ENCODE measurements at regions not wholly inside any gene's neighbourhood (a gene's known extent, or its start where the extent isn't known, plus 50 kb on each side); places are given as distances from the start of the nearest gene placed in this dataset.

GRCh38 chr6:170153436-170154319, 137.2 kb downstream of the DLL1 start:
- H3K4me2 ChIP-seq (ENCODE audit: low read length, poor library complexity, severe bottlenecking): no peak overlapping the region
- no peak overlapping the region for H3K27ac ChIP-seq (ENCODE audit: low read length, poor library complexity, severe bottlenecking)
- H2AK5ac ChIP-seq (ENCODE audit: low read length, severe bottlenecking): no peak overlapping the region
- H3K4me1 ChIP-seq (ENCODE audit: control insufficient read depth, insufficient read depth, low read depth, low read length): peaks cover 8% of the 10 kb centered on the region
- H3K14ac ChIP-seq (ENCODE audit: low read length in 2 of 2): no peak overlapping the region
- H3K9ac ChIP-seq (ENCODE audit: low read length): no peak overlapping the region
- H3K27me3 ChIP-seq (ENCODE audit: control insufficient read depth in 1 of 2, insufficient read depth in 1 of 2, low read length in 2 of 2): peaks cover 15 to 50% of the 10 kb centered on the region in 2 experiments
- H4K8ac ChIP-seq (ENCODE audit: low read length): no peak overlapping the region
- whole genome bisulfite sequencing: 79% methylated on average over 29 of the region's 29 CpGs
- H3K4me3 ChIP-seq (ENCODE audit: insufficient read depth in 1 of 2, low read depth in 1 of 2, low read length in 2 of 2): no peak overlapping the region
- H3K4ac ChIP-seq (ENCODE audit: low read depth in 1 of 2, low read length in 2 of 2): no peak overlapping the region
- no peak overlapping the region for H4K91ac ChIP-seq (ENCODE audit: low read length)
- no peaks in the 10 kb centered on the region for H3K9me3 ChIP-seq (ENCODE audit: control insufficient read depth, low read length)
- no peak overlapping the region for H3K18ac ChIP-seq (ENCODE audit: low read depth in 1 of 2, low read length in 2 of 2)
- H2BK120ac ChIP-seq (ENCODE audit: low read depth, low read length): no peak overlapping the region
- no peak for DNase-seq
- no peak overlapping the region for H2BK15ac ChIP-seq (ENCODE audit: low read depth, poor library complexity, severe bottlenecking)
- H2AFZ ChIP-seq (ENCODE audit: low read depth, low read length): no peak overlapping the region
- H2BK5ac ChIP-seq (ENCODE audit: low read depth, low read length, poor library complexity, severe bottlenecking): no peak overlapping the region
- H2BK12ac ChIP-seq (ENCODE audit: low read length in 2 of 2): no peak overlapping the region
- H3K79me1 ChIP-seq (replicated peaks; ENCODE audit: low read length, poor library complexity, severe bottlenecking): no peaks in the 10 kb centered on the region
- H3K36me3 ChIP-seq (ENCODE audit: control insufficient read depth in 1 of 2, insufficient read depth in 2 of 2, low read depth in 1 of 2, low read length in 2 of 2): no peaks in the 10 kb centered on the region
- no peak overlapping the region for H3K23ac ChIP-seq (ENCODE audit: low read length in 2 of 2)

- Histone ChIP-seq H3K27ac (ENCODE audit: low read length, poor library complexity, severe bottlenecking) (no peak overlapping the region), H4K8ac (ENCODE audit: low read length) (no peak overlapping the region), H3K4ac (ENCODE audit: low read depth in 1 of 2, low read length in 2 of 2) (no peak overlapping the region), H3K27me3 (ENCODE audit: control insufficient read depth in 1 of 2, insufficient read depth in 1 of 2, low read length in 2 of 2) (peaks cover 16 to 52% of the 10 kb centered on the region in 2 experiments), H3K36me3 (ENCODE audit: control insufficient read depth in 1 of 2, insufficient read depth in 2 of 2, low read depth in 1 of 2, low read length in 2 of 2) (no peaks in the 10 kb centered on the region), H3K4me1 (ENCODE audit: control insufficient read depth, insufficient read depth, low read depth, low read length) (peaks cover 8% of the 10 kb centered on the region), H3K9ac (ENCODE audit: low read length) (no peak overlapping the region), H3K9me3 (ENCODE audit: control insufficient read depth, low read length) (no peaks in the 10 kb centered on the region), H2BK120ac (ENCODE audit: low read depth, low read length) (no peak overlapping the region), H3K14ac (ENCODE audit: low read length in 2 of 2) (no peak overlapping the region), H2BK5ac (ENCODE audit: low read depth, low read length, poor library complexity, severe bottlenecking) (no peak overlapping the region), H4K91ac (ENCODE audit: low read length) (no peak overlapping the region), H3K79me1 (replicated peaks; ENCODE audit: low read length, poor library complexity, severe bottlenecking) (no peaks in the 10 kb centered on the region), H3K4me2 (ENCODE audit: low read length, poor library complexity, severe bottlenecking) (no peak overlapping the region), H2AFZ (ENCODE audit: low read depth, low read length) (no peak overlapping the region), H2BK15ac (ENCODE audit: low read depth, poor library complexity, severe bottlenecking) (no peak overlapping the region), H3K18ac (ENCODE audit: low read depth in 1 of 2, low read length in 2 of 2) (no peak overlapping the region), H3K23ac (ENCODE audit: low read length in 2 of 2) (no peak overlapping the region), H2BK12ac (ENCODE audit: low read length in 2 of 2) (no peak overlapping the region), H2AK5ac (ENCODE audit: low read length, severe bottlenecking) (no peak overlapping the region), H3K4me3 (ENCODE audit: insufficient read depth in 1 of 2, low read depth in 1 of 2, low read length in 2 of 2) (no peak overlapping the region)
- WGBS: 42% methylated on average over 5 of the region's 13 CpGs
- DNase-seq: no peak
Measured at GRCh38 chr6:170152989-170153388, 137.9 kb downstream of the DLL1 start.

GRCh38 chr6:170152124-170152926, 138.6 kb downstream of the DLL1 start:
- Histone ChIP-seq H3K79me1 (replicated peaks; ENCODE audit: low read length, poor library complexity, severe bottlenecking) (no peaks in the 10 kb centered on the region), H3K4me2 (ENCODE audit: low read length, poor library complexity, severe bottlenecking) (no peak overlapping the region), H2BK12ac (ENCODE audit: low read length in 2 of 2) (no peak overlapping the region), H3K27me3 (ENCODE audit: control insufficient read depth in 1 of 2, insufficient read depth in 1 of 2, low read length in 2 of 2) (peaks cover 16 to 59% of the 10 kb centered on the region in 2 experiments), H2AK5ac (ENCODE audit: low read length, severe bottlenecking) (no peak overlapping the region), H3K4me3 (ENCODE audit: insufficient read depth in 1 of 2, low read depth in 1 of 2, low read length in 2 of 2) (no peak overlapping the region), H2AFZ (ENCODE audit: low read depth, low read length) (no peak overlapping the region), H3K9me3 (ENCODE audit: control insufficient read depth, low read length) (no peaks in the 10 kb centered on the region), H3K9ac (ENCODE audit: low read length) (no peak overlapping the region), H3K27ac (ENCODE audit: low read length, poor library complexity, severe bottlenecking) (no peak overlapping the region), H3K4me1 (ENCODE audit: control insufficient read depth, insufficient read depth, low read depth, low read length) (peaks cover 8% of the 10 kb centered on the region), H4K8ac (ENCODE audit: low read length) (no peak overlapping the region), H2BK15ac (ENCODE audit: low read depth, poor library complexity, severe bottlenecking) (no peak overlapping the region), H4K91ac (ENCODE audit: low read length) (no peak overlapping the region), H3K14ac (ENCODE audit: low read length in 2 of 2) (no peak overlapping the region), H3K23ac (ENCODE audit: low read length in 2 of 2) (no peak overlapping the region), H2BK5ac (ENCODE audit: low read depth, low read length, poor library complexity, severe bottlenecking) (no peak overlapping the region), H3K4ac (ENCODE audit: low read depth in 1 of 2, low read length in 2 of 2) (no peak overlapping the region), H3K18ac (ENCODE audit: low read depth in 1 of 2, low read length in 2 of 2) (no peak overlapping the region), H2BK120ac (ENCODE audit: low read depth, low read length) (no peak overlapping the region), H3K36me3 (ENCODE audit: control insufficient read depth in 1 of 2, insufficient read depth in 2 of 2, low read depth in 1 of 2, low read length in 2 of 2) (no peaks in the 10 kb centered on the region)
- no peak for DNase-seq
- 78% methylated on average over 35 of the region's 35 CpGs for WGBS

- Histone ChIP-seq H2BK5ac (ENCODE audit: low read depth, low read length, poor library complexity, severe bottlenecking) (no peak overlapping the region), H2BK12ac (ENCODE audit: low read length in 2 of 2) (no peak overlapping the region), H3K27me3 (ENCODE audit: control insufficient read depth in 1 of 2, insufficient read depth in 1 of 2, low read length in 2 of 2) (peaks cover 16 to 65% of the 10 kb centered on the region in 2 experiments), H3K23ac (ENCODE audit: low read length in 2 of 2) (no peak overlapping the region), H2AK5ac (ENCODE audit: low read length, severe bottlenecking) (no peak overlapping the region), H3K36me3 (ENCODE audit: control insufficient read depth in 1 of 2, insufficient read depth in 2 of 2, low read depth in 1 of 2, low read length in 2 of 2) (no peaks in the 10 kb centered on the region), H2BK120ac (ENCODE audit: low read depth, low read length) (no peak overlapping the region), H2BK15ac (ENCODE audit: low read depth, poor library complexity, severe bottlenecking) (no peak overlapping the region), H4K8ac (ENCODE audit: low read length) (no peak overlapping the region), H3K18ac (ENCODE audit: low read depth in 1 of 2, low read length in 2 of 2) (no peak overlapping the region), H3K4me2 (ENCODE audit: low read length, poor library complexity, severe bottlenecking) (no peak overlapping the region), H3K9me3 (ENCODE audit: control insufficient read depth, low read length) (no peaks in the 10 kb centered on the region), H3K4me3 (ENCODE audit: insufficient read depth in 1 of 2, low read depth in 1 of 2, low read length in 2 of 2) (no peak overlapping the region), H2AFZ (ENCODE audit: low read depth, low read length) (no peak overlapping the region), H3K27ac (ENCODE audit: low read length, poor library complexity, severe bottlenecking) (no peak overlapping the region), H4K91ac (ENCODE audit: low read length) (no peak overlapping the region), H3K9ac (ENCODE audit: low read length) (no peak overlapping the region), H3K79me1 (replicated peaks; ENCODE audit: low read length, poor library complexity, severe bottlenecking) (no peaks in the 10 kb centered on the region), H3K4me1 (ENCODE audit: control insufficient read depth, insufficient read depth, low read depth, low read length) (peaks cover 8% of the 10 kb centered on the region), H3K14ac (ENCODE audit: low read length in 2 of 2) (no peak overlapping the region), H3K4ac (ENCODE audit: low read depth in 1 of 2, low read length in 2 of 2) (no peak overlapping the region)
- no peak for DNase-seq
- WGBS: 84% methylated on average over 12 of the region's 12 CpGs
Measured at GRCh38 chr6:170151804-170152123, 139.1 kb downstream of the DLL1 start.

All from mesenchymal stem cell (in vitro differentiated cells and primary cell).